HG02938 (cell line): ENCODE measurements at regions not wholly inside any gene's neighbourhood (a gene's known extent, or its start where the extent isn't known, plus 50 kb on each side); places are given as distances from the start of the nearest gene placed in this dataset.
"Not testable (repeated sequence)": the region's sequence is repeated elsewhere in the genome, so short reads cannot be mapped to it uniquely, and the experiment has no call there.

Experiments used
- ATAC-seq: cut with Tn5 transposase; IDR thresholded peaks from one replicate; pipeline ENCODE4 v1.9.1; 2021; ENCODE audit warnings: mild to moderate bottlenecking, moderate library complexity; ENCODE audit not compliant: unreplicated experiment

DNA sequence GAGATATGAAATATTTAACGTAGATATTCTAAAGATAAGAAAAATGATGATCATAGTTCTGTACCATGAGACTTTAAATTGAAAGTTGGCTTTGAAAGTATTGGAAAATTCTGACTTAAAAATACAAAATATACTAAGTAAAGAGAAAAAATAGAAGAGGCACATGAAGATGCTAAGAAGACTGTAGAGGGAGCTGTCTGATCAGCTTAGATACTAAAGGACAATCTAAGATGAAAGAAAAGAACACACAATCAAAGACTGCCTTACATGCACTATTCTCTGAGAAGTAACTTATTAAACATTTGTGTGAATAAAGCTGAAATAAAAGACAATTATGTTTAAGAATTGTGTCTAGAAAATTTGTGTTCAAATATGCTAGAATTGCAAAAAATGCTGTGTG, 55.1 kb downstream of the RBMXL2 start:
- ATAC-seq = no peak

DNA sequence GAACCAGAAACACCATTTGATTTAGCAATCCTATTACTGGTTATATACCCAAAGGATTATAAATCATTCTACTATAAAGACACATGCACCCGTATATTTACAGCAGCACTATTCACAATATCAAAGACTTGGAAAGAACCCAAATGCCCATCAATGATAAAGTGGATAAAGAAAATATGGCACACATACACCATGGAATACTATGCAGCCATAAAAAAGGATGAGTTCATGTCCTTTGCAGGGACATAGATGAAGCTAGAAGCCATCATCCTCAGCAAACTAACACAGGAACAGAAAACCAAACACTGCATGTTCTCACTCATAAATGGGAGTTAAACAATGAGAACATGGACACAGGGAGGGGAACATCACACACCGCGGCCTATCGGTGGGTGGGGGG, 61.3 kb downstream of the RBMXL2 start:
- not testable (repeated sequence) for ATAC-seq

DNA sequence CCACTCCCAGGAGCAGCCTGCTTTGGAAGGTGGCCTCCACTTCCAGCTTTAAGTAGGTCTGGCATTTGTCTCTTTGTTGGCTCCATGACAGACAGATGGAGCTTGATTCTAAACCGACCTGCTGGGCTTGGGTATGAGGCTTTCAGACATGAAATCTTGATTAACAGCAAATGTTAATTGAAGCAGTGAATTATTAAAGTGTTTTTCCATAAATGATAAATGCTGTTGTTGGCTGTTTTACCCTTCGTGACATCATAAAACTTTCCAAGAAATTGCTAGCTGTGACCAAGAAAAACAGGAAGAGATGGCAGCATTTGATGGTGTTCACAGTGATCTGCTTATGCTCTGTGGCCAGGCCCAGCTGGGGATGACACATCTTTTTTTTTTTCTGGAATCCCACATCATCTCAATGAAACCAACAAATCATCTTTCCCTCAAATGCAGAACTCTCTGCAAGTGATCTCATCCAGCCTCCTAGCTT, 66.1 kb downstream of the RBMXL2 start:
- ATAC-seq = no peak

DNA sequence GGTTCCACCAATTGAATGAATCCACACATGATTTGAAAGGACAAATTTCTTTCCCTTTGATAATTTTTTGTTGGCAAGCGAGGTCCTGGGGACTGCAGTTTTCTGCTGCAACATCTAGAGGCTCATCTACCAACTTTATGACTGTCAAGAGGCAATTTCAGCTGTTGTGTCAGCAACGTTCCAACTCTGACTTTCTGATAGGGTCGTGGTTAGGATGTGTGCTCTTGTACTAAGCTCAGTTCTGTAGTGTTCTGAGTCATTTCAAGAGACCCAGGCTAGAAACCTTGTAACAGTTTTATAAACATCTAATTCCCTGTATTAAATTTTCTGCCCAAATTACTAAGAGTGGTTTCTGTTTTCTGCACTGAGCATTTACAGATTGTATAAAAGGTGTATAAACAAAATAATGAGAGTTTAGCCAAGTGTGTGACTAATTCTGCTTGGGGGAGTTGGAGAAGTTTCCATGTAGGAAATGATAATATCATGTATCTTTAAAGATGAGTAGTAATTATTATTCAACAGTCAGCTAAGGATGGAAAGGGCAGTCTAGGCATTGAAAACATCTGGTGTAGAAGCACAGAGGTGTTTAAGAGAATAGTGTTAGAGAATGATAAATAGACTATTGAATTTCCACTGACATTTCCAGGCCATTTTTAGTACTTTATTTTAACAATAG, 72.2 kb downstream of the RBMXL2 start:
- peak; percentile 59 for ATAC-seq

DNA sequence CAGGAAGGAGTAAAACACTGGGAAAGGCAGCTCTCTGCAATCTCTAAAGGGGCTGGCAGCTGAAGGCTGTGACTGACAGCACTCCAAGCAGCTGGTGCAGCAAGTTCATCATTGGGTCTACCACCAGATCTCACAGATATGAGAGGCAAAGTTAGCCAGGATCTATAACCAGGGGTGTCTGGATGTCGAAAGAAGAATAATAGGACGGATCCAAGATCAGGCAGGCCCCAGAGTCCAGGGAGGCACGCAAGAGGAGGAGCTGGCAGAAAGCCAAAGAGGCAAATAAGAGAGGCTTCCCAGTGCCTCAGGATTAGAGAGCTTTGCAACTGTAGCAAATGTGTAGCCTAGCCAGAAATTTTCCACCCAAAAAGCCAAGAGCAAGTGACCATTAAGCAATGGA, 77.1 kb downstream of the RBMXL2 start:
- ATAC-seq = no peak

DNA sequence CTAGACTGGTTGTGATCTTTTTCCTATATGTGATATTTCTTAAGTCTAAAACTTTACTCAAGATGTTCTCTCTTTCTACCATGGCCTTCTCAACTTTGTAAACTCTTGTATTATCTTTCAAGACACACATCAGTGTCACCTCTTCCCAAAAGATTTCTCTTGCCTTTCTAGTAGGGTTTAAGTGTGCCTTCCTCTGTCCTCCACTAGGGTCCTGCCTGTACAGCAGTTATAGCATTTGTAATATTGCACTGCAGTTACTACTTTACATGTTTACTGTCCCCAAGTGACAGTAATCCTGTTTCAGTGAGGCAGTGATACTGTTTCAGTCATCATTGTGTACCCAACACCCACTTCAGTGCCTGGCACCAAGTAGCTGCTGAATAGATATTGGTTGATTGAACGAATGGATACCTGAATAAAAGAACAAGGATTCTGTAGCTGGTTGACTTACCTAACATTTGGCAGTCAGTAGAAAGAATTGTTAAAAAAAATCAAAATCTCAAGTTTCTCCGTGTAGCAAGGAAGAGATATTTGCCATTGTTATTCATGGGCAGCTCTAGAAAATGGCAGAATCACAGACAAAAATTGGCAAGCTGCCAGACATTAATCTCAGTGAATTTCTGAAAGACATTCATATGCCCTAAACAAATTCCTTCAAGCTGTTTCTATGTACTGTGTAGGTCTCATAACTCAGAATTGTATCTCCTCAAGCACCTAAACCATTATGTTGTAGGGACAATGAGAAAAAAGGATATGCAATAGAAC, 79.4 kb downstream of the RBMXL2 start:
- no peak for ATAC-seq

DNA sequence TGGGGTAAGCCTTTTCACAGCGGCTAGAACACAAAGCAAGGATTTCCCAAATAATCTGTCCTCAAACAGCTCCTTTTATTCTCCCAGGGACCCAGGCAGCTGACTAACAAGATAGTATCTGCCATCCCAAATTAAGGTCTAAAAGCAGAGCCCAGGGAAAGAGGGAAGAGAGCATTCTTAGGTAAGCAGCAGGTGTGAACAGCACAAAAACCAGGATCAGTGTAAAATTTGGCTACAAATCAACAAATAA, 79.9 kb downstream of the RBMXL2 start:
- no peak for ATAC-seq

DNA sequence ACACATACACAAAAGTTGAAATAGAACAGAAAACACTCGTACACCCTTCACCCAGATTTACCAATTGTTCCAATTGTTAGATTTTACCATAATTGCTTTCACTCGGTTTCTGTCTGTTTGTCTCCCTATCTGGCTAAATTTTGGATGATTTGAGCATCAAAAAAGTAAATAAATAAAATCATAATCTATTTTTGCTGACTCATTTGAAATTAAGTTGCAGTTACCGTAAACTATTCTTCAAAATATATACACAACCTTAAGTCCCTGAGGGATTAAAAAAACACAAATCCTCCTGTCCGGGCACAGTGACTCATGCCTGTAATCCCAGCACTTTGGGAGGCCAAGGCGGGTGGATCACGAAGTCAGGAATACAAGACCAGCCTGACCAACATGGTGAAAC, 81.3 kb upstream of the SYT9 start:
- no peak for ATAC-seq

DNA sequence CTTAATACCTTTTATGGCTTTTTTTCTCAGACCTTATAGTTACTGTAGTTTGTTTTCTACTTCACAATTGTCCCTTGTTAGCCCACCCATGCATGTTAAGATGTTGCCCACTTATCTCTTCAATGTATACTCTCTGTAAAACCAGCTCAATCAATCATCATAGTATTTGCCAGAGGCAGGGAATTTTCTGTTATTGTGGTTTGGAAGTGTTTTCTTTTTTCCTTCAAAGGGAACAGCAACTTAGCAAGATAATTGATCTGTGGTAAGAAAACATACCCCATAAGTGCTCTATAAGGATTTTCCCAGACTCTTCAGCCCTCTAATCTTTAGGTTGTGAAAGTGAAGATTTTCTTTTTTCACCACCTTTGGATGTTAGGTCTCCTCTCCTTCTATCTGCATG, 76.7 kb upstream of the SYT9 start:
- ATAC-seq = no peak

DNA sequence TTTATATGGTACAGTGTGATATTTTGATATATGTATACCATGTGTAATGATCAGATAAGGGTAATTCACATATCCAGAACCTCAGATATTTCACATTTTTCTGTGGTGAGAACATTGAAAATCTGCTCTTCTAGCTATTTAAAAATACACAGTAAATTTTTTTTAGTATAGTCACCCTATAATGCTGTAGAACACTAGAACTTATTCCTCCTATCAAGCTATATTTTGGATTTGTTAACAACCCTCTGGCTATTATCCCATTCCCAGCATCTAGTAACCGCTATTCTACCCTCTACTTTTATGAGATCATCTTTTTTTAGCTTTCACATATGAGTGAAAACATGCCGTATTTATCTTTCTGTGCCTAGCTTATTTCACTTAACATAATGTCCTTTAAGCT, 65.5 kb upstream of the SYT9 start:
- no peak for ATAC-seq

DNA sequence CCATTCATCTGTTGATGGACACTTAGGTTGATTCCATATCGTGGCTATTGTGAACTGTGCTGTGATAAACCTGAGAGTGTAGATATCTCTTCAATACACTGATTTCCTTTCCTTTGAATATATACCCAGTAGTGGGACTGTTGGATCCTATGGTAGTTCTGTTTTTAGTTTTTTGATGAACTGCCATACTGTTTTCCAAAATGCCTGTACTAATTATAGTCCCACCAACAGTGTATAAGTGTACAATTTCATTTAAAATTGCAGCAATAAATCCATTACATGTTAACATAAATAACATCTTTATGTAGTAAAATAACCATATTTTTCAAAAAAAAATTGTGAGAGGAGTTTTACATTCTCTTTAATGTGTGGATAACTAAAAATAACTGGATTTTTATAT, 65.0 kb upstream of the SYT9 start:
- no peak for ATAC-seq

DNA sequence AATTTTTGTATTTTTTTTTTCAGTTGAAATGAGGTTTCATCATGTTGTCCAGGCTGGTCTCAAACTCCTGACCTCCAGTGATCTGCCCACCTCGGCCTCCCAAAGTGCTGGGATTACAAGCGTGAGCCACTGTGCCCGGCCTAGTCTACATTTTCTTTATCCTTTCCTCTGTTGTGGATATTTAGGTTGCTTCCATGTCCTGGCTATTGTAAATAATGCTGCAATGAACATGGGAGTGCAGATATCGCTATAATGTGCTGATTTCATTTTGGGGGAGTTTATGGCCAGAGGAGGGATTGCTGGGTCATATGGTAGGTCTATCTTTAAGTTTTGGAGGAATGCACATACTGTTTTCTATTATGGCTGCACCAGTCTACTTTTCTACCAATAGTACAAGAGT, 58.9 kb upstream of the SYT9 start:
- not testable (repeated sequence) for ATAC-seq

DNA sequence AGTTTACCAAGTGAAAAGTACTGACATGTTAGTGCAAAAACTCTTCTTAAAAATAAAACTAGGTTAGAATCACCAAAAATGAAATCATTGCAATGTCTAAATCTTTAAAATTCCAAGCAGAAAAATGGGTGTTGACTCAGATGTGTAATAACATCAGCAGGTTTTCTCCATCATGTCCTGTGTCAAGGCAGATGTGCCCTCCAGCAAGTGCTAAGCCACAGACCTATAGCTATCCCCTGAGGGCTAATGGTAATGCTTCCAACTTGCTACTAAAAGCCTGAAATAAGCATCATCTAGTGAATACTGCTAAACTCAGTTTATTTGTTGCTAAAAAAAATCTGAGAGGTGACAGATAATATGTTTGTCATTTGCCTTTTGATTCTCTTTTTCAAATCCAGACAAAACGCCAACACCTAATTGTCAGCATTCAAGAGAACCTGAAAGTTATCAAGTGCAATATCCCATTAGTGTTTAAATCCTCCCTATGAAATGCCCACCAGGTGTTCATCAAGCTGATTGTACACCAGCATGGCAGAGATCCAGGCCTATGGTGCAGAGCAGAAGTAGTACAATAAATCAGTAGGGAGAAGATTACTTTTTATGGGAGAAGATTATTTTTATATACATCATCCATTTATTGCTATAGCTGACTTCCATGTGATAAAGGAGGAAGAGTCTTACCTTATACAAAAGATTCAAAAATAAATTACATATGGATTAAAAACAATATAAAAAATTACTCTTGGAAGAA, 55.1 kb upstream of the SYT9 start:
- no peak for ATAC-seq

DNA sequence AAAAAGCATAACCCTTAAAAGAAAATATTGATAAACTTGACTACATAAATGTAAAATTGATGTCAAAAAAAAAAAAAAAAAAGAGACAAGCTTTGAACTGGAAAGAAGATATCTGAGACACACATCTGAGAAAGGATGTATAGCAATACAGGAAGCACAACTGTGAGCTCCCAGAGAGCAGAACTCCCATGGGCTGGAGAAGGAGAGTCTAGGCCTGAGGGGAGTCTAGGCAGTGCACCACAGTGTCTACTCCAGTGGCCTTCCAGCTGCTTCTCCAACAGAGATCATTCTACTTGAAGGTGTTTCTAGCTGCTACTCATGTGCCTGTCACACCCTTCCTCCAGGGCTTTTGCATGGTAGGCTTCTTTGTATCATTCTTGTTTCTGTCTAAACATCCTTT, 54.2 kb upstream of the SYT9 start:
- no peak for ATAC-seq
